A673 (cell line): ENCODE measurements at regions not wholly inside any gene's neighbourhood (a gene's known extent, or its start where the extent isn't known, plus 50 kb on each side); places are given as distances from the start of the nearest gene placed in this dataset.

ENCODE experiments used
- BruUV-seq: library from RNA; stranded (reverse); fragments of 400-500 nt; replicated peaks from 2 replicates; lab custom pipeline; 2021; lab: Mats Ljungman, UMichigan
- CTCF ChIA-PET: fragments of 300-600 bp; sonication (Branson Sonifier 250); formaldehyde crosslinking; loops from one replicate; lab custom pipeline; 2022; ENCODE audit warnings: antibody characterized with exemption; lab: Charles Lee
- POLR2A ChIA-PET: fragments of 300-600 bp; sonication (Branson Sonifier 250); formaldehyde crosslinking; loops from one replicate; lab custom pipeline; 2022; ENCODE audit warnings: antibody characterized with exemption; ENCODE audit not compliant: low non-redundant PET; lab: Charles Lee
- DNase-seq: peaks from one replicate; pipeline ENCODE4 v3.0.0-alpha.2; 2015; ENCODE audit warnings: low spot score
- H3K27ac ChIP-seq: fragments of 200-600 bp; sonication (generic); 2 replicates; pipeline ENCODE4 v1.5.1; 2016; ENCODE audit warnings: mixed run types, low read depth, mild to moderate bottlenecking, mixed read lengths, antibody characterized with exemption, low read length; ENCODE audit not compliant: poor library complexity, severe bottlenecking
- H3K27me3 ChIP-seq: fragments of 200-600 bp; sonication (generic); replicated peaks from 2 replicates; pipeline ENCODE4 v1.6.1; 2017; ENCODE audit warnings: mixed run types, low read depth, mild to moderate bottlenecking, mixed read lengths, antibody characterized with exemption, low read length; ENCODE audit not compliant: insufficient read depth, poor library complexity
- H3K36me3 ChIP-seq: fragments of 200-600 bp; sonication (generic); 2 replicates; pipeline ENCODE4 v1.6.1; 2016; ENCODE audit warnings: mixed run types, mild to moderate bottlenecking, mixed read lengths, antibody characterized with exemption, low read length; ENCODE audit not compliant: insufficient read depth, poor library complexity, severe bottlenecking
- H3K4me1 ChIP-seq: fragments of 200-600 bp; sonication (generic); 2 replicates; pipeline ENCODE4 v1.6.1; 2017; ENCODE audit warnings: mixed run types, mild to moderate bottlenecking, mixed read lengths, antibody characterized with exemption, low read length; ENCODE audit not compliant: insufficient read depth, poor library complexity, severe bottlenecking
- H3K4me3 ChIP-seq: fragments of 200-600 bp; sonication (generic); 2 replicates; pipeline ENCODE4 v1.5.1; 2016; ENCODE audit warnings: low read depth, mixed run types, mild to moderate bottlenecking, mixed read lengths, low read length; ENCODE audit not compliant: poor library complexity, severe bottlenecking
- H3K9me3 ChIP-seq: fragments of 200-600 bp; sonication (generic); 2 replicates; pipeline ENCODE4 v1.6.1; 2016; ENCODE audit warnings: mixed run types, low read depth, mild to moderate bottlenecking, mixed read lengths, antibody characterized with exemption, low read length; ENCODE audit not compliant: poor library complexity, severe bottlenecking
- CTCF ChIP-seq: fragments of 300-800, 200-600 bp; sonication (generic); conservative IDR thresholded peaks from 2 replicates; pipeline ENCODE4 v1.5.1; 2017; ENCODE audit warnings: low read depth, mild to moderate bottlenecking, antibody characterized with exemption, low read length, moderate library complexity, mixed read lengths
- EZH2 ChIP-seq: fragments of 200-600 bp; sonication (generic); IDR thresholded peaks from 2 replicates; pipeline ENCODE4 v1.6.1; 2017; ENCODE audit warnings: borderline replicate concordance, low read depth, mild to moderate bottlenecking, mixed read lengths, antibody characterized with exemption, low read length; ENCODE audit not compliant: poor library complexity, severe bottlenecking
- intact Hi-C: fragments of 100-400 bp; cut with micrococcal nuclease; formaldehyde crosslinking; loops from one replicate; pipeline ENCODE4 v1.10.0; 2022; ENCODE audit not compliant: unreplicated experiment

GRCh38 chr9:1712861-1713450 lies 302.2 kb upstream of the SMARCA2 start:
- H3K27ac ChIP-seq: no peak overlapping the region
- no peak for TF ChIP-seq EZH2
- no peaks in the 10 kb centered on the region for H3K4me1 ChIP-seq
- POLR2A ChIA-PET: no interaction called here
- CTCF ChIA-PET: no interaction called here
- H3K27me3 ChIP-seq: peaks cover 3% of the 10 kb centered on the region
- no peak overlapping the region for H3K4me3 ChIP-seq
- intact Hi-C loops: no loop called here
- no peak for DNase-seq
- BruUV-seq: no TSS peak
- H3K9me3 ChIP-seq: no peaks in the 10 kb centered on the region
- no peaks in the 10 kb centered on the region for H3K36me3 ChIP-seq

GRCh38 chr9:1713841-1714240 lies 301.3 kb upstream of the SMARCA2 start:
- Histone ChIP-seq H3K9me3 (no peaks in the 10 kb centered on the region), H3K27me3 (peaks cover 3% of the 10 kb centered on the region), H3K4me3 (no peak overlapping the region), H3K27ac (no peak overlapping the region), H3K36me3 (no peaks in the 10 kb centered on the region), H3K4me1 (no peaks in the 10 kb centered on the region)
- DNase-seq: no peak
- ChIA-PET POLR2A (no interaction called here), CTCF (no interaction called here)
- intact Hi-C loops: no loop called here
- no TSS peak for BruUV-seq
- TF ChIP-seq EZH2 (no peak), CTCF (no peak)

GRCh38 chr9:1717882-1718281 lies 297.3 kb upstream of the SMARCA2 start:
- no TSS peak for BruUV-seq
- no peak for DNase-seq

More at GRCh38 chr9:1717882-1718281, 297.3 kb upstream of the SMARCA2 start:
- intact Hi-C loops: no loop called here
- Histone ChIP-seq H3K4me3 (no peak overlapping the region), H3K27ac (no peak overlapping the region), H3K27me3 (no peaks in the 10 kb centered on the region), H3K36me3 (no peaks in the 10 kb centered on the region), H3K9me3 (no peaks in the 10 kb centered on the region), H3K4me1 (no peaks in the 10 kb centered on the region)
- ChIA-PET POLR2A (no interaction called here), CTCF (no interaction called here)
- no peak for TF ChIP-seq EZH2
- no peak for TF ChIP-seq CTCF
